GM06990 (cell line): ENCODE measurements at regions not wholly inside any gene's neighbourhood (a gene's known extent, or its start where the extent isn't known, plus 50 kb on each side); places are given as distances from the start of the nearest gene placed in this dataset.
"Not testable (repeated sequence)": the region's sequence is repeated elsewhere in the genome, so short reads cannot be mapped to it uniquely, and the experiment has no call there.

Experiments used
- DNase-seq: peaks from one replicate; pipeline ENCODE4 v3.0.0-alpha.2; 2011; ENCODE audit not compliant: insufficient read length; ENCODE audit errors: extremely low read depth
- H3K27me3 ChIP-seq: replicated peaks from 2 replicates; pipeline ENCODE4 v1.6.0; 2011; ENCODE audit warnings: low read length; ENCODE audit not compliant: control insufficient read depth, insufficient read depth
- H3K36me3 ChIP-seq: 2 replicates; pipeline ENCODE4 v1.5.1; 2011; ENCODE audit warnings: low read length; ENCODE audit not compliant: control insufficient read depth, insufficient read depth
- H3K4me3 ChIP-seq: replicated peaks from 2 replicates; pipeline ENCODE4 v1.5.1; 2011; ENCODE audit warnings: low read depth, mild to moderate bottlenecking, control low read depth, low read length
- CTCF ChIP-seq: IDR thresholded peaks from 2 replicates; pipeline ENCODE4 v1.5.1; 2011; ENCODE audit warnings: low read length, control low read depth, mild to moderate bottlenecking, inconsistent platforms; ENCODE audit not compliant: insufficient read depth, poor library complexity, severe bottlenecking

GRCh38 chr17:31788571-31788946 lies 70.5 kb downstream of the COPRS start:
- no peak for DNase-seq
- Histone ChIP-seq H3K4me3 (no peak overlapping the region), H3K36me3 (no peaks in the 10 kb centered on the region), H3K27me3 (no peaks in the 10 kb centered on the region)
- TF ChIP-seq CTCF: no peak

GRCh38 chr17:31787857-31788570 lies 71.0 kb downstream of the COPRS start:
- H3K4me3 ChIP-seq: no peak overlapping the region
- no peak for DNase-seq
- no peak for TF ChIP-seq CTCF
- no peaks in the 10 kb centered on the region for H3K36me3 ChIP-seq
- H3K27me3 ChIP-seq: no peaks in the 10 kb centered on the region

GRCh38 chr17:31786796-31787481 lies 72.1 kb downstream of the COPRS start:
- Histone ChIP-seq H3K27me3 (no peaks in the 10 kb centered on the region), H3K36me3 (no peaks in the 10 kb centered on the region), H3K4me3 (no peak overlapping the region)
- no peak for DNase-seq
- TF ChIP-seq CTCF: no peak

DNA sequence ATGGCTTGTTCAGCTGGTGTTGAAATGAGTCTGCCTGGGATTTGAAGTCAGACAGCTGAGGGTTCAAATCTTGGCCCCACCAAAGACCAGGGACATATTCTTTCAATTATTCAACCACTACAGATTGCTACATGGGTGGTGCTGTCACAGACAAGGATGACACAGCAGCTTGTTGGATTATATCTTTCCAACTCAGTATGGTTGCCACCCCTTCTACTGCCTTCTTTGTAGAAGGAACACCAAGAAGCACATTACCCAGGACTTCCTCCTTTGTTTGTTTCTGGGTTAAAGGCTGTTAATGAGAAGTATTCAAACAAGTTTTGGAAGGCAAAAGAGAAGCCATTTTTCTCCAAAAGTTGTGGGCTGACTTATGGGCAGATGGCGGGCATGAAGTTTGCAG lies 78.6 kb downstream of the COPRS start:
- Histone ChIP-seq H3K27me3 (no peaks in the 10 kb centered on the region; the same call in none of the 2 replicates), H3K36me3 (no peaks in the 10 kb centered on the region), H3K4me3 (no peak overlapping the region)
- TF ChIP-seq CTCF: no peak
- no peak for DNase-seq

GRCh38 chr17:31778523-31778922 lies 80.5 kb downstream of the COPRS start:
- Histone ChIP-seq H3K36me3 (no peaks in the 10 kb centered on the region), H3K27me3 (no peaks in the 10 kb centered on the region; the same call in none of the 2 replicates), H3K4me3 (no peak overlapping the region)
- DNase-seq: no peak
- no peak for TF ChIP-seq CTCF

GRCh38 chr17:31771328-31771727 lies 87.7 kb downstream of the COPRS start:
- not testable (repeated sequence) for DNase-seq, H3K4me3 ChIP-seq, H3K36me3 ChIP-seq, H3K27me3 ChIP-seq

GRCh38 chr17:31770501-31770900 lies 88.5 kb downstream of the COPRS start:
- not testable (repeated sequence) for H3K27me3 ChIP-seq, H3K4me3 ChIP-seq, DNase-seq

GRCh38 chr17:31761836-31762510 lies 97.1 kb downstream of the COPRS start:
- not testable (repeated sequence) for DNase-seq, H3K4me3 ChIP-seq, H3K27me3 ChIP-seq, H3K36me3 ChIP-seq

More at GRCh38 chr17:31770501-31770900, 88.5 kb downstream of the COPRS start:
- not testable (repeated sequence) for H3K36me3 ChIP-seq
